ENCODE measurements at regions not wholly inside any gene's neighbourhood (a gene's known extent, or its start where the extent isn't known, plus 50 kb on each side); places are given as distances from the start of the nearest gene placed in this dataset.

- peaks cover 9% of the 10 kb centered on the region; the same call in 1 of the 2 replicates for H3K36me3 ChIP-seq (ENCODE audit: insufficient read depth, low read length)
- no peak for DNase-seq (ENCODE audit: low read depth, low spot score)
- no peak for TF ChIP-seq POLR2AphosphoS5 (IDR thresholded peaks at IDR 0.05; ENCODE audit: borderline replicate concordance, low read depth, low read length)
- no peak for TF ChIP-seq EZH2 (IDR thresholded peaks at IDR 0.05)
- TF ChIP-seq FOXP2 (optimal IDR thresholded peaks at IDR 0.05; ENCODE audit: control extremely low read depth, extremely low read length, insufficient read depth): no peak
Measured at GRCh38 chr18:46266473-46266872, 162.3 kb downstream of the HAUS1 start.

GRCh38 chr18:46268671-46269070 is 164.5 kb downstream of the HAUS1 start:
- no peak overlapping the region for H3K9ac ChIP-seq (ENCODE audit: insufficient read length)
- H3K36me3 ChIP-seq (ENCODE audit: insufficient read depth, low read length): 0 out of 2 replicates have a peak, but pooled peaks cover 3% of the 10 kb centered on the region
- no peak overlapping the region for H3K4me3 ChIP-seq
- no peak for DNase-seq (ENCODE audit: low read depth, low spot score)
- no peak overlapping the region for H3K27ac ChIP-seq
- no peaks in the 10 kb centered on the region for H3K9me3 ChIP-seq (ENCODE audit: low read depth, low read length)
- TF ChIP-seq EZH2 (IDR thresholded peaks at IDR 0.05): no peak

More at GRCh38 chr18:46266473-46266872, 162.3 kb downstream of the HAUS1 start:
- no peak overlapping the region for H3K9ac ChIP-seq (ENCODE audit: insufficient read length)
- no peak overlapping the region for H3K4me3 ChIP-seq
- H3K9me3 ChIP-seq (ENCODE audit: low read depth, low read length): no peaks in the 10 kb centered on the region
- H3K27ac ChIP-seq: no peak overlapping the region

- H3K9me3 ChIP-seq (ENCODE audit: low read depth, low read length): no peaks in the 10 kb centered on the region
- H3K9ac ChIP-seq (ENCODE audit: insufficient read length): no peak overlapping the region
- H3K36me3 ChIP-seq (ENCODE audit: insufficient read depth, low read length): 0 out of 2 replicates have a peak, but pooled peaks cover 3% of the 10 kb centered on the region
- DNase-seq (ENCODE audit: low read depth, low spot score): no peak
- TF ChIP-seq EZH2 (IDR thresholded peaks at IDR 0.05) (no peak), POLR2AphosphoS5 (IDR thresholded peaks at IDR 0.05; ENCODE audit: borderline replicate concordance, low read depth, low read length) (no peak), FOXP2 (optimal IDR thresholded peaks at IDR 0.05; ENCODE audit: control extremely low read depth, extremely low read length, insufficient read depth) (no peak)
- no peak overlapping the region for H3K27ac ChIP-seq
- H3K4me3 ChIP-seq: no peak overlapping the region
Measured at GRCh38 chr18:46269275-46269674, 165.1 kb downstream of the HAUS1 start.

- Histone ChIP-seq H3K27ac (no peak overlapping the region), H3K4me3 (no peak overlapping the region), H3K9ac (ENCODE audit: insufficient read length) (no peak overlapping the region), H3K36me3 (ENCODE audit: insufficient read depth, low read length) (0 out of 2 replicates have a peak, but pooled peaks cover 3% of the 10 kb centered on the region), H3K9me3 (ENCODE audit: low read depth, low read length) (no peaks in the 10 kb centered on the region)
- TF ChIP-seq FOXP2 (optimal IDR thresholded peaks at IDR 0.05; ENCODE audit: control extremely low read depth, extremely low read length, insufficient read depth): no peak
- no peak for TF ChIP-seq EZH2 (IDR thresholded peaks at IDR 0.05)
- no peak for TF ChIP-seq POLR2AphosphoS5 (IDR thresholded peaks at IDR 0.05; ENCODE audit: borderline replicate concordance, low read depth, low read length)
- DNase-seq (ENCODE audit: low read depth, low spot score): no peak
Measured at GRCh38 chr18:46271488-46271887, 167.3 kb downstream of the HAUS1 start.

- Histone ChIP-seq H3K36me3 (ENCODE audit: insufficient read depth, low read length) (no peaks in the 10 kb centered on the region), H3K9ac (ENCODE audit: insufficient read length) (no peak overlapping the region), H3K4me3 (no peak overlapping the region), H3K27ac (no peak overlapping the region), H3K9me3 (ENCODE audit: low read depth, low read length) (no peaks in the 10 kb centered on the region)
- TF ChIP-seq POLR2AphosphoS5 (IDR thresholded peaks at IDR 0.05; ENCODE audit: borderline replicate concordance, low read depth, low read length) (no peak), EZH2 (IDR thresholded peaks at IDR 0.05) (no peak), FOXP2 (optimal IDR thresholded peaks at IDR 0.05; ENCODE audit: control extremely low read depth, extremely low read length, insufficient read depth) (no peak)
- DNase-seq (ENCODE audit: low read depth, low spot score): no peak
Measured at GRCh38 chr18:46273861-46274260, 169.7 kb downstream of the HAUS1 start.

GRCh38 chr18:46274266-46274665 is 170.1 kb downstream of the HAUS1 start:
- TF ChIP-seq FOXP2 (optimal IDR thresholded peaks at IDR 0.05; ENCODE audit: control extremely low read depth, extremely low read length, insufficient read depth) (no peak), EZH2 (IDR thresholded peaks at IDR 0.05) (no peak), POLR2AphosphoS5 (IDR thresholded peaks at IDR 0.05; ENCODE audit: borderline replicate concordance, low read depth, low read length) (no peak)
- Histone ChIP-seq H3K9ac (ENCODE audit: insufficient read length) (no peak overlapping the region), H3K9me3 (ENCODE audit: low read depth, low read length) (no peaks in the 10 kb centered on the region), H3K4me3 (no peak overlapping the region), H3K27ac (no peak overlapping the region), H3K36me3 (ENCODE audit: insufficient read depth, low read length) (no peaks in the 10 kb centered on the region)
- DNase-seq (ENCODE audit: low read depth, low spot score): no peak

GRCh38 chr18:46275370-46275769 is 171.2 kb downstream of the HAUS1 start:
- no peak overlapping the region for H3K4me3 ChIP-seq
- H3K9me3 ChIP-seq (ENCODE audit: low read depth, low read length): no peaks in the 10 kb centered on the region
- TF ChIP-seq POLR2AphosphoS5 (IDR thresholded peaks at IDR 0.05; ENCODE audit: borderline replicate concordance, low read depth, low read length): no peak
- TF ChIP-seq EZH2 (IDR thresholded peaks at IDR 0.05): no peak
- TF ChIP-seq FOXP2 (optimal IDR thresholded peaks at IDR 0.05; ENCODE audit: control extremely low read depth, extremely low read length, insufficient read depth): no peak
- DNase-seq (ENCODE audit: low read depth, low spot score): no peak
- no peak overlapping the region for H3K9ac ChIP-seq (ENCODE audit: insufficient read length)
- H3K27ac ChIP-seq: no peak overlapping the region
- H3K36me3 ChIP-seq (ENCODE audit: insufficient read depth, low read length): no peaks in the 10 kb centered on the region

GRCh38 chr18:46276748-46277147 is 172.6 kb downstream of the HAUS1 start:
- no peaks in the 10 kb centered on the region for H3K36me3 ChIP-seq (ENCODE audit: insufficient read depth, low read length)
- H3K9ac ChIP-seq (ENCODE audit: insufficient read length): no peak overlapping the region
- no peak overlapping the region for H3K27ac ChIP-seq
- no peak for TF ChIP-seq POLR2AphosphoS5 (IDR thresholded peaks at IDR 0.05; ENCODE audit: borderline replicate concordance, low read depth, low read length)
- no peak for TF ChIP-seq EZH2 (IDR thresholded peaks at IDR 0.05)
- no peak for TF ChIP-seq FOXP2 (optimal IDR thresholded peaks at IDR 0.05; ENCODE audit: control extremely low read depth, extremely low read length, insufficient read depth)
- H3K4me3 ChIP-seq: no peak overlapping the region
- H3K9me3 ChIP-seq (ENCODE audit: low read depth, low read length): no peaks in the 10 kb centered on the region
- no peak for DNase-seq (ENCODE audit: low read depth, low spot score)
